PC-3 (cell line): ENCODE measurements at regions not wholly inside any gene's neighbourhood (a gene's known extent, or its start where the extent isn't known, plus 50 kb on each side); places are given as distances from the start of the nearest gene placed in this dataset.

Experiments used
- CTCF ChIP-seq: fragments of 300-600 bp; sonication (generic); conservative IDR thresholded peaks from 2 replicates; pipeline ENCODE4 v1.5.1; 2017; ENCODE audit warnings: antibody characterized with exemption, low read depth, mild to moderate bottlenecking, low read length
- EZH2 ChIP-seq: fragments of 300-600 bp; sonication (generic); IDR thresholded peaks from one replicate; pipeline ENCODE4 v1.6.1; 2017; ENCODE audit warnings: antibody characterized with exemption, mild to moderate bottlenecking, low read length; ENCODE audit not compliant: unreplicated experiment

- no peak for TF ChIP-seq CTCF
- no peak for TF ChIP-seq EZH2
Measured at GRCh38 chr14:83470959-83471695, 1937.5 kb upstream of the SEL1L start.
